ENCODE measurements at regions not wholly inside any gene's neighbourhood (a gene's known extent, or its start where the extent isn't known, plus 50 kb on each side); places are given as distances from the start of the nearest gene placed in this dataset.

DNA sequence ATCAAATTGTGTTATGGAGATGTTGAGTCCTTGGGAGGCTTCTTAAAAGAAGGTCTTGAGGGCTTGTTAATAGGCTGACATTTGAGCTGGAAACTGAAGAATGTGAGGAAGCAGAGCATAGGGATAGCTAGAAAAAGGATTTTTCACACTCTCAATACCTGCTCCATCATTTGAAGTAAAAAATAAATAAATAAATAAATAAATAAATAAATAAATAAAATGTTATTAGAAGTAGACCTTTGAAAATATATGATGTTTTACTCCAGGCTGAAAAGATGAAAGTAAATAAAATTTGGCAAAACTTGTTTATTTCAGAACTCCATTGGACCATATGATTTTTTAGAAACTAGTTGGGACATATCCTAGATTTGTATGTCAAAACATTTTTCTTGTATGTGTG lies 1757.8 kb upstream of the TENM3 start:
- Histone ChIP-seq H3K9me3 (no peaks in the 10 kb centered on the region), H3K36me3 (no peaks in the 10 kb centered on the region)
- intact Hi-C loops (cut with DNase I) = no loop called here

DNA sequence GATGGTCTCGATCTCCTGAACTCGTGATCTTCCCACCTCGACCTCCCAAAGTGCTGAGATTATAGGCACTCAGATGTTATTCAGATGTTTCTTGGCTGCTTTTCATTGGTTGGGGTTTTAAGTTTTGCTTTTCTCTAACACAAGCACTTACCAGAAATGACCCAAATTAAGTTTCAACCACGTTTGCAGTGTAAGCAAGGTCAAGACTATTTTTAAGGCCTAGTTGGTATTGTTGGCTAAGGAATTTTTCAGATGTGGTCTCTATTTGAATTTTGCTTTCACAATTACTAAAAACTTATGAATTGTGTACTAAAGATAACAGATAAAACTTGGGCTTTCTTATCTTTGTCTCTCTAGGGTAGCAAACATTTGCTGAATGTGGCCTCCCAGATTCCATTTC lies 1756.9 kb upstream of the TENM3 start:
- no peak overlapping the region for H3K27ac ChIP-seq
- H3K36me3 ChIP-seq = no peaks in the 10 kb centered on the region
- no peaks in the 10 kb centered on the region for H3K27me3 ChIP-seq
- intact Hi-C loops (cut with DNase I) = no loop called here
- H3K9me3 ChIP-seq = no peaks in the 10 kb centered on the region
- no peak for DNase-seq (ENCODE audit: extremely low spot score in 2 of 2)
- TF ChIP-seq POLR2AphosphoS5 (IDR thresholded peaks at IDR 0.05; ENCODE audit: insufficient read depth in 1 of 2, low read depth in 1 of 2) (no peak), POLR2A (IDR thresholded peaks at IDR 0.05) (no peak)
- TF ChIP-seq, protein P1, sequence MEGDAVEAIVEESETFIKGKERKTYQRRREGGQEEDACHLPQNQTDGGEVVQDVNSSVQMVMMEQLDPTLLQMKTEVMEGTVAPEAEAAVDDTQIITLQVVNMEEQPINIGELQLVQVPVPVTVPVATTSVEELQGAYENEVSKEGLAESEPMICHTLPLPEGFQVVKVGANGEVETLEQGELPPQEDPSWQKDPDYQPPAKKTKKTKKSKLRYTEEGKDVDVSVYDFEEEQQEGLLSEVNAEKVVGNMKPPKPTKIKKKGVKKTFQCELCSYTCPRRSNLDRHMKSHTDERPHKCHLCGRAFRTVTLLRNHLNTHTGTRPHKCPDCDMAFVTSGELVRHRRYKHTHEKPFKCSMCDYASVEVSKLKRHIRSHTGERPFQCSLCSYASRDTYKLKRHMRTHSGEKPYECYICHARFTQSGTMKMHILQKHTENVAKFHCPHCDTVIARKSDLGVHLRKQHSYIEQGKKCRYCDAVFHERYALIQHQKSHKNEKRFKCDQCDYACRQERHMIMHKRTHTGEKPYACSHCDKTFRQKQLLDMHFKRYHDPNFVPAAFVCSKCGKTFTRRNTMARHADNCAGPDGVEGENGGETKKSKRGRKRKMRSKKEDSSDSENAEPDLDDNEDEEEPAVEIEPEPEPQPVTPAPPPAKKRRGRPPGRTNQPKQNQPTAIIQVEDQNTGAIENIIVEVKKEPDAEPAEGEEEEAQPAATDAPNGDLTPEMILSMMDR (IDR thresholded peaks at IDR 0.05) = no peak
- H3K4me3 ChIP-seq = no peak overlapping the region
- no peaks in the 10 kb centered on the region for H3K4me1 ChIP-seq

More for the DNA sequence above, 1757.8 kb upstream of the TENM3 start:
- no peaks in the 10 kb centered on the region for H3K27me3 ChIP-seq
- H3K4me3 ChIP-seq = no peak overlapping the region
- no peak for TF ChIP-seq POLR2AphosphoS5 (IDR thresholded peaks at IDR 0.05; ENCODE audit: insufficient read depth in 1 of 2, low read depth in 1 of 2)
- TF ChIP-seq, protein P1 (IDR thresholded peaks at IDR 0.05) = no peak
- TF ChIP-seq POLR2A (IDR thresholded peaks at IDR 0.05) = no peak
- H3K27ac ChIP-seq = no peak overlapping the region
- DNase-seq (ENCODE audit: extremely low spot score in 2 of 2) = no peak
- H3K4me1 ChIP-seq = no peaks in the 10 kb centered on the region

DNA sequence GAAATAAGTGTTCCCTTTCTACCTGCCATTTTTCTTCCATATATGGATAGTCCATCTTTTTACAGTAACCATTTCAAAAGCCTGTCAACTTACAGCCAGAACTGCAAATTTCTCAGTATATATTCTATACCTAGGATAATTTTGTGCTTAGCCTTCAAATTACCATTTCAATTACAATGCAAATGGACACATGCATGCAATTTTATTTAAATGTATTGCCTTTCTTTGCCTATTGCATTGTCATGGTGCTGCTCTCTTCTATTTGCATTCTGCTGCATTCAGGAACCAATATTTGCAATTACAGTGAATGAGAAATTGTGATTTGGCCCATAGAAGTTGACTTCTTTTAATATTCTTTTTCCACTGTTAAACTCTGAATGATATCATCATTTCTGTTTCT lies 1753.4 kb upstream of the TENM3 start:
- no peaks in the 10 kb centered on the region for H3K4me1 ChIP-seq
- no peaks in the 10 kb centered on the region for H3K36me3 ChIP-seq
- no peaks in the 10 kb centered on the region for H3K9me3 ChIP-seq
- no peak overlapping the region for H3K4me3 ChIP-seq
- TF ChIP-seq POLR2AphosphoS5 (IDR thresholded peaks at IDR 0.05; ENCODE audit: insufficient read depth in 1 of 2, low read depth in 1 of 2) (no peak), POLR2A (IDR thresholded peaks at IDR 0.05) (no peak)
- TF ChIP-seq, protein P1 (IDR thresholded peaks at IDR 0.05) = no peak
- intact Hi-C loops (cut with DNase I) = loop anchor here (10.0 kb wide), 1 partner anchor 335 kb away; no protein-coding TSS in a partner anchor
- DNase-seq (ENCODE audit: extremely low spot score in 2 of 2) = no peak
- H3K27ac ChIP-seq = no peak overlapping the region
- H3K27me3 ChIP-seq = no peaks in the 10 kb centered on the region

DNA sequence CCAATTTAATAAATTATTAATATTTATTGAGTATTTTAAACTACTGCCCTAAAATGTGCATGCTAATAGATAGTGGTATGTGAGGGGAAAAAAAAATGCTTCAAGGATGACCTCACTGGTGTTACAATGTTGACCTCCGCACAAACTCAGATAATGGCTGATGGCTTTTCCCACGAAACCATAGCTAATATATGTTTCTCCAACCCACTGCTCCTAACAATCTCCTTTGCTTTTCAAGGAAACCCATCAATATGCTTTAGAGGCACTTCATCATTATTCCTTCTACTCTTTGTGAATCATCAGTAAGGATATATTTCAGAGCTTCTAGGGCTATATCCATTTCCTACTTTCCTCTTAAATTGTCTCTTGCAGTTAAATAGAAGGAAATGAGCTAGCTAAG lies 1752.0 kb upstream of the TENM3 start:
- TF ChIP-seq POLR2A (IDR thresholded peaks at IDR 0.05) (no peak), POLR2AphosphoS5 (IDR thresholded peaks at IDR 0.05; ENCODE audit: insufficient read depth in 1 of 2, low read depth in 1 of 2) (no peak)
- TF ChIP-seq, protein P1 (IDR thresholded peaks at IDR 0.05) = no peak
- no peaks in the 10 kb centered on the region for H3K9me3 ChIP-seq
- H3K27me3 ChIP-seq = no peaks in the 10 kb centered on the region
- H3K27ac ChIP-seq = no peak overlapping the region
- H3K36me3 ChIP-seq = no peaks in the 10 kb centered on the region
- no peak overlapping the region for H3K4me3 ChIP-seq
- intact Hi-C loops (cut with DNase I) = loop anchor here (10.0 kb wide), 1 partner anchor 334 kb away; no protein-coding TSS in a partner anchor
- DNase-seq (ENCODE audit: extremely low spot score in 2 of 2) = no peak
- H3K4me1 ChIP-seq = no peaks in the 10 kb centered on the region

DNA sequence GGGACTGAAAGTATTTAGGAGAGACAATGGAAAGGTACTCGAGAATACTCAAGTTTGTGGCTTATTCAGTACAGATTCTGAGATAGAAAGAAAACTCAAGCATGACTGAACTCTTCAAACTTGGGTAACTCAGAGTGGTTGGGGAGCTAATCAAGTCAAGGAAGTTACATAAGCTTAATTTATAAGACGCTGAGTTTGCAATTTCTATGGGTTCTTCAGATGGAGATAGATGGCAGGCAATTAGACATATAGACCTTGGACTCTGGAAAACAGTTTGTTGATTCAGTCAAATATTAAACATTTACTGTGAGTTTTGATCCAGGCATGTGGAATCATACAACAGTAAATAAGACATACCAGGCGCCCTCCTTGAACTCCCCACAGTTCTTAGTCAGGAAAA lies 1749.9 kb upstream of the TENM3 start:
- H3K4me1 ChIP-seq = no peaks in the 10 kb centered on the region
- intact Hi-C loops (cut with DNase I) = loop anchor here (10.0 kb wide), 1 partner anchor 332 kb away; no protein-coding TSS in a partner anchor
- DNase-seq (ENCODE audit: extremely low spot score in 2 of 2) = no peak

More for the DNA sequence above, 1749.9 kb upstream of the TENM3 start:
- Histone ChIP-seq H3K36me3 (no peaks in the 10 kb centered on the region), H3K27ac (no peak overlapping the region), H3K9me3 (no peaks in the 10 kb centered on the region), H3K4me3 (no peak overlapping the region), H3K27me3 (no peaks in the 10 kb centered on the region)
- TF ChIP-seq POLR2A (IDR thresholded peaks at IDR 0.05) (no peak), POLR2AphosphoS5 (IDR thresholded peaks at IDR 0.05; ENCODE audit: insufficient read depth in 1 of 2, low read depth in 1 of 2) (no peak)
- TF ChIP-seq, protein P1 (IDR thresholded peaks at IDR 0.05) = no peak

Data from vagina (tissue), 2 donors.